DMS 273 (cell line): ENCODE measurements at regions not wholly inside any gene's neighbourhood (a gene's known extent, or its start where the extent isn't known, plus 50 kb on each side); places are given as distances from the start of the nearest gene placed in this dataset.
"Not testable (repeated sequence)": the region's sequence is repeated elsewhere in the genome, so short reads cannot be mapped to it uniquely, and the experiment has no call there.

Experiments
- DNase-seq: peaks from one replicate; lab custom pipeline; 2025; ENCODE audit not compliant: unreplicated experiment; lab: John Stamatoyannopoulos, UW

DNA sequence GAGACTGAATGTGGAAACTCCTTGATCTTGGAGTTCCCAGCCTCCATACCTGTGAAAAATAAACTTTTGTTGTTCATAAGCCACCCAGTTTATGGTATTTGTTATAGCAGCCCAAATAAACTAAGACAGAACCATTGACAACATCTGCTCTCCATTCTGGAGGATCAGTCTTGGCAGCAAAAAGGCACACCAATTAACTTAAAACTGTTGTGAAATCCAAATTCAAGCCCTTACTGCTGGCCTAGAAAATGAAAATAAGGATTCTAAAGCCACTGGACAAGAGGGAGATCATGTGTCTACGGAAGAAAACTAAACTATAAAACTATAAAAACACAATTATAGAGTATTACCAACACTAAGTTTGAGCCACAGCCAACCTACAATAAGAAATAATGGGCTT lies 172.1 kb upstream of the RNPC3 start:
- no peak for DNase-seq

DNA sequence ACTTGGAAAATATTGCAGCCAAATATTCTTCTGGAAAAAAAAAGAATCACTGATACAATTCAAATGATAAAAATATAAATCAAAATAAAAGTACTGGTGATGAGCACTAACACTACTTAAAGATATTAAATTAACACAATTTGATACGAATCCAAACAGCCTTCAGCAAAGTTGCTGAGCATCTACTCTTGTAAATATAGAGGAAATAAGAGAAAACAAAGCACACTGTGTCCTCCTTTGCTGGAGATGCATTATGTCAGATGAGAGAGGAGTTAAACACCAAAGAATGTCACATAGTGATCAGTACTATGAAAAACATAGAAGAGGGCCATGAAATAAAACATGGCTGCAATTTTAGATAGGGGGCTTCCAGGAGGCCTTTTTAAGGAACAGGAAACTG lies 177.4 kb upstream of the RNPC3 start:
- DNase-seq, result no peak

DNA sequence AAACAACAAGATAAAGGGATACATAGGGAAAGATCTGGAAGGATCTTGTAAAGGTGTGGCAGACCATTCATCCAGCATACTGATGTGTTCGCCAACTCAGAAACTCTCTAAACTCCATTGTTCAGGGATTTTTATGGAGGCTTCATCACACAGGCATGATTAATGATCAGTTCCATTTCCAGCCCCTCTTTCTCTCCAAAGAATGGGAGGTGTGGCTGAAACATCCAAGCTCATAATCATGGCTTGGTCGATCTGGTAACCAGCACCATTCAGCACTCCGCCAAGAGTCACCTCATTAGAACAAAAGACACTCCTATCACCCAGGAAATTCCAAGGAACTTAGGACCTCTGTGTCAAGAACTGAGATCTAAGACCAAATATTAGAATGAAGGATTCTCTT lies 180.6 kb upstream of the RNPC3 start:
- no peak for DNase-seq

DNA sequence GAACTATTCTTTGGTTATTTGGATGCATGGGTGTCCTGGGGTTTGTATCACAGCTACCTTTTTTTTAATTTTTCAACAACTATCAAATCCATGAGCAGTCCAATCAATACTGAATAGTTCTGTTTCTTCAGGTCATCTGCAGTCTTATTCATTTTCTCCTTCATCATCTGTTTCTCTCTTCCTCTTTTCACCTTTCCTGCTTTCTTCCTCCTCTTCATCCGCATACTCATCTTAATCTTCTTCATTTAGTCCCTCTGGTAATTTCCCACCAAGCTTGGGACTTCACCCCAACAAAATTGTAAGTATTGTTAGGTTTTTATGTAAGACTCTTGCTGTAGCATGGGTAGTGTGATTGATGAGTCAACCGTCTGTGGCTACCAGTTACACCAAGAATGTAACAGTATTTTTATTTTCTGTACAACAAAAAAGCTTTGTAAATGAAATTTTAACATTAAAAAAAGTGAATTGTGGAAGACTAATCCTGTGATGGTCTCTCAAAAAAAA lies 184.1 kb upstream of the RNPC3 start:
- no peak for DNase-seq

DNA sequence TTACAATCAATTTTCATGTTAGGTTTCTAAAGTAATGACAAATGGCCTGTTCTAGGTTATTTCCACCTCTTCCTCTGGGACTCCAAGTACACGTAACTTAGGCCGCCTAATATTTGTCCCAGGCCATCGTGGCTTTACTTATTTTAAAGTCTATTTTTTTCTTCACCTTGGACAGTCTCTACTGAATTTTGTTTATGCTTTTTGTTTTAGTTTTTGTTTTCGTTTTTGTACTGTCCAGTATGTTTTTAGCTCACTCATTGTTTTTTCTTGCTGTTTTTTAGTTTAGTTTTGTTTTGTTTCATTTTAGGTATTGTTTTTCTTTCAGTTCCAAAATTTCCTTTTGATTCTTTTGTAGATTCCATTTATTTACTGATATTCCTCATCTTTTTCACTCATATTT lies 187.7 kb upstream of the RNPC3 start:
- DNase-seq, result no peak

DNA sequence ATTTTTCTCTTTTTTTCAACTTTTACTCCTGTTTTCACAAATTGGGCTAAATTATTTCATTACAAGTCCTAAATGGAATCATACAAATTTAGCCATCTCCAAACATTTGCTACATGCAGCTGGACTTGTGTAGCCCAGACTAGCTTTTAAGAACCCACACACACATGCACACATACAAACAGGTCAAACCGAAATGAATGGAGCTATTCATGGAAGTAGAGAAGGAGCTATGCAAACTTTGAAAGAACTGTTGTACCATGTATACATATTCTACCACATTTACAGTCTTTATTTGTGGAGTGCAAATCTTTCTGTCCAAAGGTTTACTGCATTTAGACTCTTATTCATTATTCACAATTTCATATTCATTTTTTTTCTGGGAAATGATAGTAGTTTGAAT lies 189.1 kb upstream of the RNPC3 start:
- no peak for DNase-seq

DNA sequence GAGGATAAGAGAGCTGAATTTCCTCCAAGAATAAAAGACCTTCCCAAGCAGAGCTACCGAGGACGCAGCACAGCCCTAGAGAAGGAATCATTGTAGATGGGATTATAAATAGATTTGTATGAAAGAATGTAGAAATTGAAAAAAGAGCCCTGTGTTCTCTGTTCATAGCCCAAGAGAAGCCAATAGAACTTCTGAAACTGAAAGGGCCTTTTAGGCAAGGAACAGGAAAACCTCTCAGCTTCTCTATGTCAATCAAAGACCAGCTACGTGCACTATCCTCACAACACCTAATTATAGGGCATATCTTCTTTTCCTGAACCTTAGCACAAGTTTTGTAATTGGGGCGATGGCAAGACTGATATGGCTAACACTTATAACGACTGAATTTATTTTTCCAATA lies 192.4 kb upstream of the RNPC3 start:
- DNase-seq, result no peak

DNA sequence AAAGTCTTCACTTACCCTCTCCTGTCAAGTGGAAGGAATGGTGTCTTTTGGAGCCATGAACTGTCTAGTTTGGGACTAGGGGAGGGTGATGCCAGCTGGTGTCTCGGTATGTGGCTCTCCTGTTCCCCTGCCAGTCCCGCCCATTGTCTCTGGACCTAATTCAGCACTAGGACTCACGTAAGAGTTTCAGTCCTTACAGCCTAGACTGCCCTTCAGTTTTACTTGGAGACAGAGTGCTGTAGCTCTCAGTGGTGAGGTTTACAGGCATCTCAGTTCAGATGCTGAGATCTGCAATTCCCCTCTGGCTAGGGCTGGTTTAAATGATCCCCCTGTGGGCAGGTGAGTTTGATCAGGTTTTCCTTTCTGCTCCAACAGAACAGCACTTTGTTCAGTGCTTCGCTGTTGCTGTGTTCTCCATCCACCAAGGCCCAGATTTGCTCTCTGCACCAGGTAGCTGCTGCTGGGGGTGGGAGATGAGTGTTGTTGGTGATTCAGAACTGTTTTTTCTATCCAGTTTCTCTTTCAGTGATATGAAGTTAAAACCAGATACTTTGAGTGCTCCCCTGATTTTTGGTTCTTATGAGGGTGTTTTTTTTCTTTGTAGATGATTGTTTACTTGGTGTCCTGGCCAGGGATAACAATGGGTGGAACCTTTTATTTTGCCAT lies 198.3 kb upstream of the RNPC3 start:
- no peak for DNase-seq

DNA sequence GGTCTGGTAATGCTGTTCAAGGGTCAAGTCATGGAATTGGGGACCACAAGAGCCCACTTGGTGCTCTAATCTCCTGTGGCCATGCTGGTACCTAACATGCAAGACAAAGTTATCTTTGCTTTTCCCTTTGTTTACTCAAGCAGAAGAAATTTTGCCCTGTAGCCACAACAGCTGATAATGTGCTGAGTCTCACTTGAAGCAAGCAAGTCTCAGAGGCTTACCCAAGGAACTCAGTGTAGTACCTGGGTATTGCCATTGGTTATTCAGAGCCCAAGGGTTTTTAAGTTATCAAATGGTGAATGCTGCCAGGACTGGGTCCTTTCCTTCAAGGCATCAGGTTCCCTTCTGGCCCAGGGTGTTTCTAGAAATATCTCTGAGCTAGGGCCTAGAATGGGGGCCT lies 198.9 kb upstream of the RNPC3 start:
- no peak for DNase-seq

DNA sequence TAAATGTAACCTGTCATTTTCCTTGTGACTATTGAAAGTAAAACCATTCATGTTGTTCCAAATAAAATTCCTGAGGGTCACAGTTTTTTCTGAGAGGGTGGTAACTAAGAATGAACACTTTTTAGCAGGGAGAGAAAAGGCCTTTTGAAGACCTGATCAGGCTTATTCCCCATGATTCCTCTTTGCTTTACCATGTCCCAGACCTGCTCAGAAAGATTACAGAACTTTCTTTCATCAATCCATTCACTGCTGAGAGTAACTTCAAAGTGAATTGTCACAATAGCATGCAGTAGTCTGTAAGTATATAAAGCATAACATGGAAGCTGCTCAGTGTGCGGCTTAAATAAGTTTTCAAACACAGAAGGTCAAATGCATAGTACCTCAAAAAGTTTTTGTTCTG lies 201.5 kb upstream of the COL11A1 start:
- no peak for DNase-seq

DNA sequence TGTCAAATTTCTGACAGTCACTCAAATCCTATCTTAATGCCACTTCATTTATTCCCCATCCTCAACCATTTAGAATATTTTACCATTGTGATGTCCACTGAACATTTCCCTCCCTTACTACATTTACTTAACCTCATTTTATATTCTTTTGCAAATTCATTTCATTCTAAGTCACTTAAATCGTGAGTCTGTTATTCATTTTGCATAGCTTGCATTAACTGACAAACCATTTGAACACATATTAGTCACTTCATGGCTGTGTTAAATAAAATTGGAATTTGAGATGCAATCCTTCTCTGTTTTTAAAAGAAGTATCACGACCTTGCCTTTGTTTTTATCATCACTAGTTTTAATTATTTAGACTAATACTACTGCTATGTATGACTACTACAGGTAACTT lies 199.4 kb upstream of the COL11A1 start:
- DNase-seq, result no peak

DNA sequence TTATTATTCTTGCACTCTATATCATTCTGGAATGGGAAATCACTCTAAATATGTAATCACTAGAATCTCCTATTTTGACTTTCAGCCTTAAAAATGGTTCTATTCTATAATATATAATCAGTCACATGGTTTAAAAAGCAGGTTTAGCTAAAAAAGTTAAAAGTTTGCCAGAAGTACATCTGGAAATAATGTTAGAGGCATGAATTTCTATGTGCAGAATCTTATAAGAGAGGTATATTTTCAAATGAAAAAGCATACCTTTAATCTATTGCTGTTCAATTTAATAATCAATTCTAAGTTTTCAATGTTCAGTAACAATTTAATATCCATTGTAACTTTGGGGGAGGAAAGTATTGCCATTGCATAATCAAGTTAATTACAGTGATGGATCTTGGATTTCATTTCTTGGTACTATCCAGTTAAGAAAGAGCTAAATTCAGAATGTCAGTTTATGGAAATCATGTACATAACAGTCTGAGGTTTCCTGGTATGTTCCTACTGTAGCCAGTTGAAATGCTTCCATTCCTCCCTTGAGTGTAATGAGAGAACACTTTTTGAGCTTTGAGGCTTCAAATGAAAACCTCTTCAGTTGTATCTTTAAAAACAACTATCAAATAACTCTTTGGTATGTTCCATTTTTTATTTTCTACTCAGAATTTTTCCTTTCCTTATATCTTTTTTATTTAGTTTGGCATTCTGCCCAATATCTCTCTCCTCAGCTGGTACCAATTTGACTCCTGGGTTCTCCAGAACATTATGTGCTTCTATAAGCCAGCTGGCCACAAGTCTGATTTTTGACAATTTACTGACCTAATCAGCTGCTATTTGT lies 175.7 kb upstream of the COL11A1 start:
- DNase-seq, result no peak

DNA sequence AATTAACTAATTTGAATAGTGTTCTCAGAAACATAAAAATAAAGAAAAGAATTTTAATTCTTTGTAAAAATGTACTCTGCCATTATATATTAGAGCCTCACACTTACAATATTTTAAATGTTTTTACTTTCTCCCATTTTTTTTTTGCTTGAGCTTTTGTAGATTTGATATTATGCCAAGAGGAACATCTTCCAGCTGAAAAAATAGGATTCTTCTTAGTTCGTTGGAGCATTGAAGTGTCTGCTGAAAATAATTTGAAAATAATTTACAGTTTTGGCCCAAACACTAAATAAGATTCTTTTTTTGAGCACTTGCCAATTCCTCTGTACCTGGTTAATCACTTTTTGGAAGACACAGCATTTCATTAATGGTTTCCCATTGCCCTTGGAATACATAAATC lies 175.0 kb upstream of the COL11A1 start:
- no peak for DNase-seq

DNA sequence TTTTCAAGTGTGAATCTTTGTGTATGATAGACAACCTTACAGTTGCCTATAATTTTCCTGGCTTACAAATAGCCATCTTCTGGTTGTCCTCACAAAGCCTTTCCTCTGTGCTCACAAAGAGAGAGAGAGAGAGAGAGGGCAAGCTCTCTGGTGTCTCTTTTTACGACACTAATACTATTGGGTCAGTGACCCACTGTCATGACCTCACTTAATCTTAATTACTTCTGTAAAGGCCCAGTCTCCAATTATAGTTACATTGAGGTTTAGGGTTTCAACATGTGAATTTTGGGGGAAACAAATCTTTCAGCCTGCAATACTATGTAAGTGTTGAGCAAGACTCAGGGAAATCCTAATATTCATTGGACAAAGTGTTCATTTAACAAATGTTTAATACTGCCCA lies 167.4 kb upstream of the COL11A1 start:
- no peak for DNase-seq

DNA sequence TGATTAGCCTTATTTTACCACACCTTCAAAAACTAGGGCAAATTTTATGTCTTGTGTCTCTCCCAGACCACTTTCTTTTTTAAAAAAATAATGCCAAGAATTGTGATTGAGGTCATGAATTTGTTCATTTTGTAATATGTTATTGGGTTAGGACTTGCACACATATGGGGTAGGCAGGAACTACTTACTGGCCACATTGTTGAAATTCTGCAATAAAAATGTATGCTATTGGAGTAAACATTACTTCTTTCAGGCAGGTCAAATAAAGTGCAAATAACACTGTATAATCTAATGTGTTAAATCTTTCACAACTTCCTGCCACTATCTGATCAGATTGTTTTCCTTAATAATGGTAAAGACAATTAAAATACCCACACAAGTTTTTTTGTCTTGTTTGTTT lies 166.6 kb upstream of the COL11A1 start:
- no peak for DNase-seq

DNA sequence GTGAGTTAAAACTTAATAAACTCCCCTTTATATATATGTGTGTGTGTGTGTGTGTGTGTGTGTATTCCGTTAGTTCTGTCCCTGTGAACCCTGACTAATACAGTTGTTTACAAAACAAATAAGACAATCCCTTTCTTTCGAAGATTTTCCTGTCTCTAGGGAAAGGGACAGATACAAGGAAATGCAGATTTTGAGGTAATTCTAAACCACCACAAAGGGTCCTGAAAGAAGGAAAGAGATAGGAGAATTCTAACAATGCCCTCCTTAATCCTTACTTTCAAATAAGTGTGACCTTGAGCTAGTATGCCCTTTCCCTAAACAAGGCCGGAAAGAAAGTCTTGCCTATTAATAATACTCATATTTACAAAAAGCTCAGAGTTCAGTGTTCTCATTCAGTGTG lies 164.8 kb upstream of the COL11A1 start:
- no peak for DNase-seq

DNA sequence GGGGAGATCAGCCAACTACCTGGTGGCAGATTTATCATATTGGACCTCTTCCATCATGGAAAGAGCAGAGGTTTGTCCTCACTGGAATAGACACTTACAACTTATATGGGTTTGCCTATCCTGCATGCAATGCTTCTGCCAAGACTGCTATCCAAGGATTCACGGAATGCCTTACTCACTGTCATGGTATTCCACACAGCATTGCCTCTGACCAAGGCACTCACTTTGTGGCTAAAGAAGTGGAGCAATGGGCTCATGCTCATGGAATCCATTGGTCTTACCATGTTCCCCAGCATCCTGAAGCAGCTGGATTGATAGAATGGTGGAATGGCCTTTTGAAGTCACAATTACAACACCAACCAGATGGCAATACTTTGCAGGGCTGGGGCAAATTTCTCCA lies 163.1 kb upstream of the COL11A1 start:
- DNase-seq, result not testable (repeated sequence)

DNA sequence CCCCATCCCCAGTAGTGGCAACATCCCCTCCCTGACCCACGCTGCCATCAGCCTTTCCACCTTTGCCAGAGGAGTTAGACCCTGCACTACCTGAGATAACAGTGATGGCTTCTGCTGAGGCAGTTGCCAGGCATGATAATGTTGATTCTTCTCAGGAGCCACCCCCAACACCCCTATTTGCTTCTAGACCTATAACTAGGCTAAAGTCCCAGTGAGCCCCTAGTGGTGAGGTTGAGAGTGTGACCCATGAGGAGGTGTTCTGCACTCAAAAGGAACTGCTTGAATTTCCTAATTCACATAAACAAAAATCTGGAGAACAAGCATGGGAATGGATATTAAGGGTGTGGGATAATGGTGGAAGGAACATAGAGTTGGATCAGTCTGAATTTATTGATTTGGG lies 159.6 kb upstream of the COL11A1 start:
- peak; percentile 4 for DNase-seq

DNA sequence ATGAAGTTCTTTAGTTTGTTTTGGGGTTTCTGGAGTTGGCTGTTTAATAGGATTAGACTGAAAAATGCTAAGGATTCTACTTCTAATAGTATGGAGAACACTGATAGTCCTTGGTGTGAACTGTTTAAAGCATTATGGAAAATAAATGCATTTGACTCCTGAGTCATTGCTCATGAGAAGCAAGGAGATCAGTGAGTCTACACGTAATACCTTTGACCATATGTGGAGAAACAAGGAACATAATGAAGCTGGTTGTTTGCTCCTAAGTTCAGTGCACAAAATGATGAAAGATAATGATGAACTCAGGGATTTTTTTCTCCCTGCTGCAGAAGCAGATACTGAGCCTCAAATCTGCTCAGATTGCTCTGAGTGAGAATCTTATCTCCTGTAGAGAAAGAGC lies 158.9 kb upstream of the COL11A1 start:
- no peak for DNase-seq

DNA sequence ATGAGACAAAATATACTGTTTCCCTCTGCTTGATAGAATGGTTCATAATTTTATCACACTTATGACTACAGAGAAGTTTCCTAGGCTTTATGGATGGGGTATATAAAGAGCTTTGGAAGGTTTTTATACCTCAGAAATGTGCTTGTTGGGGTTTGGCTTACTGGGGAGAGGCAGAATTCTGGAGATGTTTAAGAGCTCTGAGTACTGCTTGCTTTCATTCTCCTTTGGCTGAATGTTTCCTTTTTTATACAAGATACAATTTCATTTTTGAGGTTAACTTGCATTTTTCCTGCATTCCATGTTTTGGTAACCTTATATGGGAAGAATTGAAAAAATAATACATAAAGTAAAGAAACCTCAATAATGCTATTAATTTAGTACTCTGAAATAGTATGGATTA lies 157.7 kb upstream of the COL11A1 start:
- no peak for DNase-seq

DNA sequence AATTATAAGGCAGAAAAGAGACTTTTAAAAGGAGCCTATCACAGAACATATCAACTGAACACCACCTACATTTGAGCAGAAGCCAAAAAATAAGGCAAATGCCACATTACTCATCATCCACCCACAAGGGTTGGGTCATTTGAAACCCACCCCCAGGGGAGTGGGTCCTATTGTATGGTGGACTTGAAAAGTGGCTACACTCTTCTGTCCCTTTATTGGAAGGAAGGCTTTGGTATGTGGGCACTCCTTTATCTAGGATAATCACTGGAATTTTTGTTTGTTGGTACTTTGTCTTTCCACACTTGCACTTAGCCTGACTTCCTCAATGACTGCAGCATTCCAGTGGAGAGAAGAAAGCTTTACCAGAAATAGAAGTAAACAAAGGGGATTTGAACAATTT lies 157.2 kb upstream of the COL11A1 start:
- no peak for DNase-seq

DNA sequence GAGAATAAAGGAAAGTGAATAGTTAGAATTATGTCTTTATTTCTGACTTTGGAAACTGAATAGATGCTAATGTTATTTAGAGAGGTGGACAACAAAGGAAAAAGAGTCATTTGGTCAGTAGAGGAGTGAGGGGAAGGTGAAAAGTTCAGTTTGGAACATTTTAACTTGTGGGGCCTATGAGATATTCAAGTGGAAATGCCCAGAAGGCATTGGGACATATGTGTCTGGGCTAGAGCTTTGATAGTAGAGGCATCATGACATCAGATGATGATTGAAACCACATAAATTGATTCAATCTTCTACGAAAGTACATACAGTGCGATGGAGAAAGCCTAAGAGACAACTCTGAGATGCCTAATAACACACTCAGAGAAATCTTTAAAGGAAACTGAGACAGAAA lies 151.7 kb upstream of the COL11A1 start:
- no peak for DNase-seq

DNA sequence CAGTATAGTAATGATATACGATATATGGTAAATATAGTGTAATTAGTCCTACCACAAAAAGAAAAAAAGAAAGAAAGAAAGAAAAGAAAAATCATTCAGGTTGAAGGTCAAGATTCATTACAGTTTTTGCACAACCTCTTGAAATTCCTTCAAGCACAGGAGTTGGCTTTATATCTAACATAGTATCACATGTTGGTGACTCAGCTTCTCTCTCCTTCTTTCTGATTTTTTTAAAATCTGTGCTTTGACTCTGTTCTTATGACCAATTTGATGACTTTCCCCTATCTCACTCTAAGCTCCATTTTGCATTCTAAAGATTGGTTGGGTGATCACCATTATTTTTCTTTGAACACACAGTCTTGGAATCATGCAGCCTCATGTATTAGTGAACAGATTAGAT lies 148.2 kb upstream of the COL11A1 start:
- no peak for DNase-seq
